Activated CD8-positive, alpha-beta memory T cell treated with anti-CD3 and anti-CD28 coated beads for 48 hours (primary cell): ENCODE measurements at regions not wholly inside any gene's neighbourhood (a gene's known extent, or its start where the extent isn't known, plus 50 kb on each side); places are given as distances from the start of the nearest gene placed in this dataset.

Experiments used
- DNase-seq, 3 experiments: peaks; one replicate each; pipeline ENCODE4 v3.0.0-alpha.2; 2020; ENCODE audit warnings: low read depth in 2 of 3, low spot score in 2 of 3

DNA sequence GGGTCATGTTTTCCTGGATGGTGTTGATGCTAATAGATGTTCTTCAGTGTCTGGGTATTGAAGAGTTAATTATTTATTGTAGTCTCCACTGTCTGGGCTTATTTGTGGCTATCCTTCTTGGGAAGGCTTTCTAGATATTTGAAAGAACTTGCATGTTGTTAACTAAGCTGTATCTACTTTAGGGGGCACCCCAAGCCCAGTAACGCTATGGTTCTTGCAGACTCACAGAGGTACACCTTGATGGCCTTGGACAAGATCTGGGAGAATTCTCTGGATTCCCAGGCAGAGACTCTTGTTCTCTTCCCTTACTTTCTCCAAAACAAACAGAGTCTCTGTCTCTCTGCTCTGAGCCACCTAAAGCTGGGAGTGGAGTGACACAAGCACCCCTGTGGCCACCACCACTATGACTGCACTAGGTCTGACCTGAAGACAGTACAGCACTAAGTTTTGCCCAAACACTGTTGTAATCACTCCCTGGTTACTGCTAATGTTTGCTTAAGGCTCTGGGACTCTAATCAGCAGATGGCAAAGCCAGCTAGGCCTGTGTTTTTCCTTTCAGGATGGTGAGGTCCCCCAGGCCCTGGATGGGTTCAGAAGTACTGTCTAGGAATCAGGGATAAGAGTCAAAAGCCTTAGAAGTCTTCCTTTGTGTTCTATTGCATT lies 76.5 kb upstream of the C1orf21 start:
- no peak for DNase-seq

GRCh38 chr1:184311580-184311979 lies 75.2 kb upstream of the C1orf21 start:
- DNase-seq: no peak

DNA sequence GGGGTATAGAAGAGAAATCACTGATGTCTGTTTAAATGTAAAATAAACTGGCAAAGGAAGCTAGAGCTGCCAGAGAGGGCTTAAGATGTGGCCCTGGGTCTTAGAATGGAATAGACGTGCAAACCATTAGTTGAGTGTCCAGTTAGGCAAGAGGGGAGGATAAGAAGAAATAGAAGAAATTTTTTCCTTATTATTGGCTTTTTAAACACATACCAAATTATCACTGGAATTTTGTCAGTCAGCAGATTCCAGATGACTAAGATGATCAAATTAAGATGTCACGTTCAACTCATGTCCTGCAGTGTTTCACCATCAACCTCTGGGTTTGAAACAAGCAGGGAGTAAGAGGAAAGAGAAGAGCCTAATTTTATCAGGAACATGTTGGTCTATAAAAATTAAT lies 71.6 kb upstream of the C1orf21 start:
- no peak for DNase-seq

GRCh38 chr1:184319879-184320278 lies 67.0 kb upstream of the C1orf21 start:
- no peak for DNase-seq

GRCh38 chr1:184322253-184322652 lies 64.6 kb upstream of the C1orf21 start:
- DNase-seq: no peak

DNA sequence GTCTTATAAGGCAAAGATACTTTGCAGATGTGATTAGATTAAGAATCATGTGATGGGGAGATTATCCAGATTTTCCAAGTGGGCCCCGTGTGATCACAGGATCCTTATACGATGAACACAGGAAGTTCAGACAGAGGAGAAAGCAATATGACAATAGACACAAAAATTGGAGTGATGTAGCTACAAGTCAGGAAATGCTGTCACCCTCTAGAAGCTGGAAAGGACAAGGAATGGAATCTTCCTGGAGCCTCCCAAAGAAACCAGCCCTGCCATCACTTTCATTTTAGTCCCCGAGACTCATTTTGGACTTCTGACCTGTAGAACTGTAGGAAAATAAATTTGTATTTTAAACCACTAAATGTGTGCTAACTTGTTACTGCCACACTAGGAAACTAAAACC lies 61.9 kb upstream of the C1orf21 start:
- no peak for DNase-seq

DNA sequence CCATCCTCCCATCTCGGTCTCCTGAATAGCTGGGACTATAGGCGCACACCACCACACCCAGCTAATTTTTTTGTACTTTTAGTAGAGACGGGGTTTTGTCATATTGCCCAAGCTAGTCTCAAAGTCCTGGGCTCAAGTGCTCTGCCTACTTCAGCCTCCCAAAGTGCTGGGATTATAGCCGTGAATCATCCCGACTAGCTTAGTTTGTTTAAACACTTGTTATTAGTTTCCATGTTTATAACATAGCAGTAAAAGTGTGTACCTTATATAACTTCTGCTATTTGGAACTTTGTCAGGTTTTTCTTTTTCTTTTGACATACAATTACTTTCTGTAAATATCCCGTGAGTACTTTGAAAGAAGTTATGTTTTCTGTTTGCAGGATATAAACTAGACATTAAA lies 60.6 kb upstream of the C1orf21 start:
- DNase-seq: no peak

DNA sequence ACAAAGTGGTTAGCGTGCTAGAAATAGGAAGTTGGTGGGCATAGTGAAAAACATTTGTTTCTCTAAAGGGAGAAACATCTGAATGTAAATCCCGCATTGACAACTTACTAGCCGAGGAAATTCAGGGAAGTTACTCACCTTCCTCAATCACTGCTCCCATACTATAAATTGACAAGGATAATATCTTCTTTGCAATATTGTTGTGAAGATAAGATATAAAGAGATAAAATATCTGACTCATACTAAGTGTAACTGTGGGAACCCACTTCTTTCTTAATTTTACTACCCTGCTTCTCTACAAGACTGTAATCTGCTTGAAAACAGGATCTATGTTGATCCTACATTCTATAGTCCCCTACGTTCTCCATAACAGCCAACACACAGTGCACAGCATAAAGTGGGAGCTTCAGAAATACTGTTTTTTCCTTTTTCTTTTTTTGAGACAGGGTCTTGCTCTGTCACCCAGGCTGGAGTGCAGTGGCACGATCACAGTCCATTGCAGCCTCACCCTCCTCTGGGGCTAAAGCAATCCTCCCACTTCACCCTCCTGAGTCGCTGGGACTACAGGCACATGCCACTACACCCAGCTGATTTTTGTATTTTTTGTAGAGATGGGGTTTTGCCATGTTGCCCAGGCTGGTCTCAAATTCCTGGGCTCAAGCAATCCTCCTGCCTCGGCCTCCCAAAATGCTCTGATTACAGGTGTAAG lies 57.4 kb upstream of the C1orf21 start:
- DNase-seq: no peak

DNA sequence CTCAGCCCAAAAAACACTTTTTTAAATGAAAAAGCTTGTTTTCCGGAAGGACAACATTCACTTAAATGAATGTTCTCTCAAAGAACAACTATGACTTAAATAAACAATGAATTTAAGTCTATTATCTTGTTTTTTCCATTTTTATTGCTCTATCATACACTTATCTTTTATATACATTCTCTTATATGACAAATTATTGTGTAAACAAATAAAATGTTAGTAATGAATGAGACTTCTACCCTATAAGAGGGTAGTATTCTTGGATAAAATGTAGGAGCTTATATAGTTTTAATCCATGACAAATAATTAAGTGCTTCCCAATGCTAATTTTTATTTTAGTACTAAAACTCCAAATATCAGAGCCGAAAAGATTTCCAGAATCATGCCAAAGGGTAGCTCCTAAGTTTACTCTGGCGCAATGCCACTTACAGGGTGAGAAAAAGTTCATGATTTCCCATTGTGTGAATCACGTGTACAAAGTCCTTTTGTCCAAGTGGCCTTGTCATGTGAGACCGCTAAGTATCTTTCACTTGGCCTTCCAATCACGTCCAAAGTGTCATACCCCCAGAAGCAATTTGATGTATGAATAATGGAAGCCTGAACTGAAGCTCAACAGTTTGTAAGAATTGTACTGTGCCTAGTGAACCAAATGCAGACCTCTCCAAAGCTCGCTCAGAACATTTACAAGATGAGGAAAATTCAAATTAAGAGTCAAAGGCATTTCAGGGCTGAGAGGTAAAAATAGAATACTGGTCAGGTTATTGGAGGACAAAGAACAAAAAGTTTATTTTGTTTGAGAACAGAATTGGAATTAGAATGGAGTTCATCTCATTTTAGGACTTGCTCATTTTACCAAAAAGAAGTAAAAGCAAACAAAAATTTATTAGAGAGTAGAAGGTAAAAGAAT lies 56.6 kb upstream of the C1orf21 start:
- no peak for DNase-seq

DNA sequence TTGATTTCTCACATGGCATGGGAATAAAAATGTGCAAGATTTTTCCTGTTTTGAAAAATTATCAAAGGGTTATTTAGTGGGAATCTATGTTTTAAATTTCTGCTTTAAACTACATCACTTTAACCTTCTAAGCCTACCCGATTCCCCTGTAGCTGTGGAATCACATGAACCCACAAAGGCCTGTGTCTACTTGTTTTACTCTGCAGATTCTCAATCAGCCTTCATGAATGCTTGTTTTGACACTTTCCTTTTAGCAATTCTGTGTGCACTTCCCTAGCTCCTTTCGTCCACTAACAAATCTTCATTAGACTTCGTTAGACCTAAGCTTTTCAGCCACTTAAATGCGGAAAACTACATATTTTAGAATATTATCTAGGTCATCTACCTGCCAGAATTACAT lies 56.0 kb upstream of the C1orf21 start:
- no peak for DNase-seq
